ENCODE measurements at regions not wholly inside any gene's neighbourhood (a gene's known extent, or its start where the extent isn't known, plus 50 kb on each side); places are given as distances from the start of the nearest gene placed in this dataset.

GRCh38 chr1:82875170-82875569 lies 1074.4 kb downstream of the ADGRL2 start:
- TF ChIP-seq TAF1 (IDR thresholded peaks at IDR 0.05; ENCODE audit: borderline replicate concordance, insufficient read depth, low read length): no peak
- TF ChIP-seq POLR2AphosphoS5 (IDR thresholded peaks at IDR 0.05; ENCODE audit: low read depth, low read length): no peak
